ENCODE measurements at regions not wholly inside any gene's neighbourhood (a gene's known extent, or its start where the extent isn't known, plus 50 kb on each side); places are given as distances from the start of the nearest gene placed in this dataset.

- TF ChIP-seq SNAPC4 (CRISPR knock-in tag; IDR thresholded peaks at IDR 0.05): no peak
- no peak for TF ChIP-seq ZNF792 (CRISPR knock-in tag; IDR thresholded peaks at IDR 0.05)
- no peak for TF ChIP-seq SATB2 (CRISPR knock-in tag; IDR thresholded peaks at IDR 0.05)
Measured at GRCh38 chr9:31321686-31322085, 1062.8 kb upstream of the ACO1 start (continued).

GRCh38 chr9:31323726-31324444 is 1060.6 kb upstream of the ACO1 start:
- TF ChIP-seq ZFP36L1 (CRISPR knock-in tag; IDR thresholded peaks at IDR 0.05) (no peak), ZBTB7A (CRISPR knock-in tag; IDR thresholded peaks at IDR 0.05) (no peak), GZF1 (CRISPR knock-in tag; IDR thresholded peaks at IDR 0.05) (no peak), ZNF691 (CRISPR knock-in tag; IDR thresholded peaks at IDR 0.05; ENCODE audit: borderline replicate concordance, low read depth) (no peak), GMEB1 (CRISPR knock-in tag; IDR thresholded peaks at IDR 0.05; ENCODE audit: borderline replicate concordance) (no peak), HMG20B (CRISPR knock-in tag; conservative IDR thresholded peaks at IDR 0.05) (no peak), ZSCAN21 (CRISPR knock-in tag; IDR thresholded peaks at IDR 0.05; ENCODE audit: borderline replicate concordance) (no peak), ZNF180 (CRISPR knock-in tag; IDR thresholded peaks at IDR 0.05; ENCODE audit: borderline replicate concordance, low read depth) (no peak), HHEX (CRISPR knock-in tag; IDR thresholded peaks at IDR 0.05) (no peak)
- CTCF ChIA-PET (ENCODE audit: low intra/inter-chr PET ratio, low total read pairs): no interaction called here
- Histone ChIP-seq H3K27me3 (ENCODE audit: control insufficient read depth in 1 of 2, insufficient read depth in 2 of 2, low read length in 2 of 2) (peaks cover 0 to 2% of the 10 kb centered on the region in 2 experiments; a peak in 1 of 5 replicates), H3K4me3 (replicated peaks in 1 of 3; ENCODE audit: insufficient read depth in 1 of 3, low read depth in 2 of 3, low read length in 3 of 3) (no peak overlapping the region), H3K79me2 (ENCODE audit: insufficient read depth, low read length) (no peaks in the 10 kb centered on the region), H3K4me1 (ENCODE audit: insufficient read depth, low read length) (no peaks in the 10 kb centered on the region), H3K9me3 (ENCODE audit: low read length) (no peaks in the 10 kb centered on the region), H3K9ac (ENCODE audit: insufficient read depth, low read depth, low read length) (no peak overlapping the region), H3K36me3 (replicated peaks in 1 of 2; ENCODE audit: control insufficient read depth in 1 of 2, insufficient read depth in 2 of 2, low read length in 2 of 2) (no peaks in the 10 kb centered on the region), H3K4me2 (ENCODE audit: low read depth, low read length) (no peak overlapping the region), H4K20me1 (ENCODE audit: insufficient read depth, low read length) (no peaks in the 10 kb centered on the region), H2AFZ (ENCODE audit: low read length) (no peak overlapping the region), H3K27ac (ENCODE audit: extremely low read length, insufficient read depth, low read length) (no peak overlapping the region)
- no peak for FAIRE-seq
- intact Hi-C loops (cut with micrococcal nuclease; ENCODE audit: unreplicated experiment): no loop called here
- POLR2A ChIA-PET: no interaction called here
- in situ Hi-C loops (cut with HindIII; ENCODE audit: extremely low pct_ligation_motif_present, low pct_unique_long_range_greater_than_20kb): no loop called here
- no peak for DNase-seq (ENCODE audit: low spot score)
- no TSS peak for BruUV-seq (replicated peaks)
- ATAC-seq: no peak
- 2% methylated on average over 2 of the region's 2 CpGs for WGBS (ENCODE audit: low lambda C conversion rate)
